Gastroesophageal sphincter (tissue), 3 donors: ENCODE measurements at regions not wholly inside any gene's neighbourhood (a gene's known extent, or its start where the extent isn't known, plus 50 kb on each side); places are given as distances from the start of the nearest gene placed in this dataset.

Experiments used
- POLR2A ChIP-seq, 2 donors: fragments of 450-650 bp; IDR thresholded peaks; one replicate each; pipeline ENCODE4 v1.6.1; 2017; ENCODE audit warnings: antibody characterized with exemption in 2 of 2, mild to moderate bottlenecking in 2 of 2, moderate library complexity in 1 of 2
- POLR2AphosphoS5 ChIP-seq: sonication (generic); formaldehyde crosslinking; IDR thresholded peaks from one replicate; pipeline ENCODE4 v1.6.1; 2017; ENCODE audit warnings: antibody characterized with exemption
- TF ChIP-seq, protein P1 (sequence below), 4 experiments: fragments of 200-600 bp in 2 of 4; fragments of 450-650 bp in 2 of 4; sonication (generic) in 1 of 4; IDR thresholded peaks; one replicate each; pipeline ENCODE4 v1.5.1; 2017 to 2019; ENCODE audit warnings: antibody characterized with exemption in 4 of 4, mild to moderate bottlenecking in 2 of 4, moderate library complexity in 2 of 4

DNA sequence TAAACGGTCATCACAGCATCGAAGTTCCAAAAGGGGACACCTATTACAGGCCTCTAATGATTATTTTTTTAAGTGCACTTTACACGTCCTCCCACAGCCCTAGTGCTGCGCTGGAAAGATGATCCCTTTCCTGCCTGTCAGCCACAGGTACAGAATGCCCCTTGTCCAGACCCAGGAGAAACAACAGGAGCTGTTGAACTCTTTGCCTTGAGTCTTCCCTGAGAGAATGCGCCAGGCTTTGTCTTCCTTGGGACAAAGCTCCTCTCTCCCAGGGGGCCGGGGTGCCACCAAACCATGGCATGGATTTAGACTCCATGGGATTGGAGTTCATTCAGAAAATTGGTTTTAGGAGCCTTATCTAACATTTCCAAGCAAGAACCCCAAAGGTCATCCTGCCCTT, 319.0 kb upstream of the SOX11 start:
- TF ChIP-seq, protein P1, sequence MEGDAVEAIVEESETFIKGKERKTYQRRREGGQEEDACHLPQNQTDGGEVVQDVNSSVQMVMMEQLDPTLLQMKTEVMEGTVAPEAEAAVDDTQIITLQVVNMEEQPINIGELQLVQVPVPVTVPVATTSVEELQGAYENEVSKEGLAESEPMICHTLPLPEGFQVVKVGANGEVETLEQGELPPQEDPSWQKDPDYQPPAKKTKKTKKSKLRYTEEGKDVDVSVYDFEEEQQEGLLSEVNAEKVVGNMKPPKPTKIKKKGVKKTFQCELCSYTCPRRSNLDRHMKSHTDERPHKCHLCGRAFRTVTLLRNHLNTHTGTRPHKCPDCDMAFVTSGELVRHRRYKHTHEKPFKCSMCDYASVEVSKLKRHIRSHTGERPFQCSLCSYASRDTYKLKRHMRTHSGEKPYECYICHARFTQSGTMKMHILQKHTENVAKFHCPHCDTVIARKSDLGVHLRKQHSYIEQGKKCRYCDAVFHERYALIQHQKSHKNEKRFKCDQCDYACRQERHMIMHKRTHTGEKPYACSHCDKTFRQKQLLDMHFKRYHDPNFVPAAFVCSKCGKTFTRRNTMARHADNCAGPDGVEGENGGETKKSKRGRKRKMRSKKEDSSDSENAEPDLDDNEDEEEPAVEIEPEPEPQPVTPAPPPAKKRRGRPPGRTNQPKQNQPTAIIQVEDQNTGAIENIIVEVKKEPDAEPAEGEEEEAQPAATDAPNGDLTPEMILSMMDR (IDR thresholded peaks at IDR 0.05) = no peak
- TF ChIP-seq POLR2A (IDR thresholded peaks at IDR 0.05) (no peak), POLR2AphosphoS5 (no peak)
